GM10248 (cell line): ENCODE measurements at regions not wholly inside any gene's neighbourhood (a gene's known extent, or its start where the extent isn't known, plus 50 kb on each side); places are given as distances from the start of the nearest gene placed in this dataset.

Experiments used
- CTCF ChIA-PET: fragments of 300-600 bp; sonication (Branson Sonifier 250); formaldehyde crosslinking; extraction: SDS; loops from one replicate; lab custom pipeline; 2021; ENCODE audit warnings: antibody characterized with exemption; lab: Yijun Ruan, JAX
- POLR2A ChIA-PET: fragments of 350-650 bp; sonication (Branson Sonifier 250); formaldehyde crosslinking; extraction: SDS; loops from one replicate; lab custom pipeline; 2020; ENCODE audit warnings: antibody characterized with exemption; lab: Yijun Ruan, JAX
- DNase-seq: peaks from one replicate; pipeline ENCODE4 v3.0.0; 2012; ENCODE audit errors: extremely low spot score
- TF ChIP-seq, protein P1 (sequence below): IDR thresholded peaks from 2 replicates; pipeline ENCODE4 v1.5.1; 2012; ENCODE audit warnings: mild to moderate bottlenecking, low read depth; ENCODE audit errors: extremely low read depth, missing control alignments, control extremely low read depth

- ChIA-PET CTCF (interaction anchor here (1.2 kb wide), 1 partner anchor 46 kb away, joined by 3 read pairs; no protein-coding TSS in a partner anchor), POLR2A (no interaction called here)
Observed at GRCh38 chrX:115894087-115894486, 276.5 kb upstream of the AGTR2 start.

GRCh38 chrX:115895678-115896329 lies 274.7 kb upstream of the AGTR2 start:
- TF ChIP-seq, protein P1, sequence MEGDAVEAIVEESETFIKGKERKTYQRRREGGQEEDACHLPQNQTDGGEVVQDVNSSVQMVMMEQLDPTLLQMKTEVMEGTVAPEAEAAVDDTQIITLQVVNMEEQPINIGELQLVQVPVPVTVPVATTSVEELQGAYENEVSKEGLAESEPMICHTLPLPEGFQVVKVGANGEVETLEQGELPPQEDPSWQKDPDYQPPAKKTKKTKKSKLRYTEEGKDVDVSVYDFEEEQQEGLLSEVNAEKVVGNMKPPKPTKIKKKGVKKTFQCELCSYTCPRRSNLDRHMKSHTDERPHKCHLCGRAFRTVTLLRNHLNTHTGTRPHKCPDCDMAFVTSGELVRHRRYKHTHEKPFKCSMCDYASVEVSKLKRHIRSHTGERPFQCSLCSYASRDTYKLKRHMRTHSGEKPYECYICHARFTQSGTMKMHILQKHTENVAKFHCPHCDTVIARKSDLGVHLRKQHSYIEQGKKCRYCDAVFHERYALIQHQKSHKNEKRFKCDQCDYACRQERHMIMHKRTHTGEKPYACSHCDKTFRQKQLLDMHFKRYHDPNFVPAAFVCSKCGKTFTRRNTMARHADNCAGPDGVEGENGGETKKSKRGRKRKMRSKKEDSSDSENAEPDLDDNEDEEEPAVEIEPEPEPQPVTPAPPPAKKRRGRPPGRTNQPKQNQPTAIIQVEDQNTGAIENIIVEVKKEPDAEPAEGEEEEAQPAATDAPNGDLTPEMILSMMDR = no peak
- no peak for DNase-seq

More at GRCh38 chrX:115894087-115894486, 276.5 kb upstream of the AGTR2 start:
- TF ChIP-seq, protein P1 = no peak
- peak; percentile 28 for DNase-seq

DNA sequence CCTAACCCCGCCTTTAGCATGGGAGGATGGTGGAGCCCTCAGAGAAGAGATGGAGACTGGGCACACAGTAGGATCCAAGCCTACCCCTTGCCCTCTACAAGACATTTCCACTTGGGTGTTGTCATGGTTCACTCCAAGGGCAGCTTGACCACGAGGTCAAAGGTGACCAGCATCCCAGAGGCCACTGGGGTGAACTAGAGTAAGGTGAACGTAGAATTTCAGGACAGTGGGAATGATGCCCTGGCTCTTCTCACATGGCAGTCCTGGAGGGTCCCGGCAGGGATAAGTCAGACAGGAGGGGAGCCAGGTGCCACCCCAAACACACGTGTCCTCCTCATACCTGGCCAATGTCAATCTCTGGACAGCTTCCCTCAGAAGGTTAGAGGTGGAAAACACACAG lies 274.2 kb upstream of the AGTR2 start:
- POLR2A ChIA-PET = no interaction called here
- CTCF ChIA-PET = no interaction called here

More at GRCh38 chrX:115895678-115896329, 274.7 kb upstream of the AGTR2 start:
- CTCF ChIA-PET = no interaction called here
- POLR2A ChIA-PET = no interaction called here

DNA sequence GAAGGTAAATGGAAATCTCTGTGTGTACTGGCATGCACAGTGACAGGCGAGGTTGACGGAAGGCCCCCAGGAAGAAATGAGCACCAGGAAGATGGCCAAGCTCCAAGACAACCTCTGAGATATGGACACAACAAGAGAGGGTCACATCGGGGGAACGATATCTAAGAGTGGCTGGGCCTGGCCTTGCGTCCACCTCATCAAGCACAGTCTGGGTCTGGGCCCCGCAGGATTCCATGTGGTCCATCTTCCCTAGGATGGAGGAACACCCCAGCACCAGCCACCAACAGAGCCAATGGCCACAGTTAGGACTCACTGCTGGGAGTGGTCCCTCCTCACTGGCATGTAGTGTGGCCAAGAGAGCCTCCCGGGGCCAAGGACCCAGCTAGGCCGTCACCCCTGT lies 272.6 kb upstream of the AGTR2 start:
- ChIA-PET CTCF (no interaction called here), POLR2A (no interaction called here)
- no peak for DNase-seq
- TF ChIP-seq, protein P1 = no peak

More for the DNA sequence above, 274.2 kb upstream of the AGTR2 start:
- DNase-seq = no peak
- TF ChIP-seq, protein P1 = no peak

- ChIA-PET CTCF (no interaction called here), POLR2A (no interaction called here)
- DNase-seq = peak; percentile 25
- TF ChIP-seq, protein P1 = no peak
Observed at GRCh38 chrX:115898382-115899001, 272.1 kb upstream of the AGTR2 start.

- no peak for DNase-seq
- CTCF ChIA-PET = no interaction called here
- TF ChIP-seq, protein P1 = no peak
- POLR2A ChIA-PET = interaction anchor here (0.6 kb wide), 1 partner anchor 566 kb away, joined by 3 read pairs; no protein-coding TSS in a partner anchor
Observed at GRCh38 chrX:115900425-115900824, 270.1 kb upstream of the AGTR2 start.
